ENCODE measurements at regions not wholly inside any gene's neighbourhood (a gene's known extent, or its start where the extent isn't known, plus 50 kb on each side); places are given as distances from the start of the nearest gene placed in this dataset.

DNA sequence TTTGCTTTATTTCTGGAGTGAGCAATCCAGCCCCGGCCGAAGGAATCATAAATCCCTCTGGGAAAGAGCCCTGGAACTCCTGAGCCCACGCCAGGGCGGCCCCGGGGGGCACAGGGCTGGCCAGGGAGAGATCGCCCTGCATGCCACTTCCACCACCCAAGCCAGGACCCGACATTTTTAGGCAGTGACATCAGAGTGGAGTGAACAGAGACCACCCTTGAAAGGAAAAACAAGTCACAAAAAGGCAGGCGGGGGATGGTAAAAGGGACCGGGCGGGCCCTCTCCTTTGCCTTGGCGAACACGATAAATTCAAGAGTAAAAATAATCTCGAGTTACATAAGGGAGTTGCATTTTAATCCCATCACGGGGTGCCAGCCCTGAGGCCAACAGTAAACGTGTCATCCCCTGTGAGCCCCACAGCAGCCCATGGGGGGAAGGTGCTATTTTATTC is 284.1 kb downstream of the C16orf95 start:
- TF ChIP-seq, protein P1, sequence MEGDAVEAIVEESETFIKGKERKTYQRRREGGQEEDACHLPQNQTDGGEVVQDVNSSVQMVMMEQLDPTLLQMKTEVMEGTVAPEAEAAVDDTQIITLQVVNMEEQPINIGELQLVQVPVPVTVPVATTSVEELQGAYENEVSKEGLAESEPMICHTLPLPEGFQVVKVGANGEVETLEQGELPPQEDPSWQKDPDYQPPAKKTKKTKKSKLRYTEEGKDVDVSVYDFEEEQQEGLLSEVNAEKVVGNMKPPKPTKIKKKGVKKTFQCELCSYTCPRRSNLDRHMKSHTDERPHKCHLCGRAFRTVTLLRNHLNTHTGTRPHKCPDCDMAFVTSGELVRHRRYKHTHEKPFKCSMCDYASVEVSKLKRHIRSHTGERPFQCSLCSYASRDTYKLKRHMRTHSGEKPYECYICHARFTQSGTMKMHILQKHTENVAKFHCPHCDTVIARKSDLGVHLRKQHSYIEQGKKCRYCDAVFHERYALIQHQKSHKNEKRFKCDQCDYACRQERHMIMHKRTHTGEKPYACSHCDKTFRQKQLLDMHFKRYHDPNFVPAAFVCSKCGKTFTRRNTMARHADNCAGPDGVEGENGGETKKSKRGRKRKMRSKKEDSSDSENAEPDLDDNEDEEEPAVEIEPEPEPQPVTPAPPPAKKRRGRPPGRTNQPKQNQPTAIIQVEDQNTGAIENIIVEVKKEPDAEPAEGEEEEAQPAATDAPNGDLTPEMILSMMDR (IDR thresholded peaks at IDR 0.05; ENCODE audit: poor library complexity), result no peak
- TF ChIP-seq EZH2 (IDR thresholded peaks at IDR 0.05; ENCODE audit: borderline replicate concordance), result no peak

Data from hepatocyte (in vitro differentiated cells).